ENCODE measurements at regions not wholly inside any gene's neighbourhood (a gene's known extent, or its start where the extent isn't known, plus 50 kb on each side); places are given as distances from the start of the nearest gene placed in this dataset.

DNA sequence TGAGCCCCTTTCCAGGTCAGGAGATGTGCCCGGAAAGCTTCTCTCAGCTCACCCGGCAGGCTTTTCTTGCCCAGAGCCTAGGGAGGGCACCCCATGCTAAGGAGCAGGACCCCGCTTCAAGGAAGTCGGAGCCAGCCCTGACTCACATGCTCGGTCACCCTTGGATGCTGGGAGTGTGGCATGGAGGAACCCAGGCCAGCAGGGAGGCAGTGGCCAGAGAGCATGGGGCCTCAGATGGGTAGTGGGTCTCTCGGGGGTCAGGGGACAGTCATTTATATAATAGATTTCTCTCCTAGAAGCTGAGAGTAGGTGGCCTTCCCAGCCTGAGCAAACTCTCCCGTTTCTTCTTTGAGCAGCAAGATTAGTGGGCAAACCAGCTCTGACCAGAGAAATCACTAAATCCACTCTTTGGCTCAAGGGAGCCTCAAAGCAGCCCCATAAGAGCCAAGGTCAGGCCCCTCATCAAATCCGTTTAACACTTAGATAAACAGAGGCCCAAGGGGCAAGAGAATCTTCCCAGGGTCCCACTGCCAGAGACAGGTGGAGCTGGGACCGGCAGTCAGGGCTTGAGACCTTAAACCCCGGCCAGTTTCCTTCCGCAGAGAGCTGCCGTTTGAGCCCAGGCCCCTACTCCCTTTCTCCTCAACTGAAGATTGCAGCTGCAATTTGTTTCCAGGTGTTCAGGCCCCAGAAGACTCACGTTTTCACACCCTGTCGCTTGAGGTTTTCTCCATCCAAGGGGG lies 113.1 kb downstream of the CYP26B1 start:
- peak; percentile 51 for DNase-seq
- no peaks in the 10 kb centered on the region for H3K36me3 ChIP-seq
- TF ChIP-seq, protein P1, sequence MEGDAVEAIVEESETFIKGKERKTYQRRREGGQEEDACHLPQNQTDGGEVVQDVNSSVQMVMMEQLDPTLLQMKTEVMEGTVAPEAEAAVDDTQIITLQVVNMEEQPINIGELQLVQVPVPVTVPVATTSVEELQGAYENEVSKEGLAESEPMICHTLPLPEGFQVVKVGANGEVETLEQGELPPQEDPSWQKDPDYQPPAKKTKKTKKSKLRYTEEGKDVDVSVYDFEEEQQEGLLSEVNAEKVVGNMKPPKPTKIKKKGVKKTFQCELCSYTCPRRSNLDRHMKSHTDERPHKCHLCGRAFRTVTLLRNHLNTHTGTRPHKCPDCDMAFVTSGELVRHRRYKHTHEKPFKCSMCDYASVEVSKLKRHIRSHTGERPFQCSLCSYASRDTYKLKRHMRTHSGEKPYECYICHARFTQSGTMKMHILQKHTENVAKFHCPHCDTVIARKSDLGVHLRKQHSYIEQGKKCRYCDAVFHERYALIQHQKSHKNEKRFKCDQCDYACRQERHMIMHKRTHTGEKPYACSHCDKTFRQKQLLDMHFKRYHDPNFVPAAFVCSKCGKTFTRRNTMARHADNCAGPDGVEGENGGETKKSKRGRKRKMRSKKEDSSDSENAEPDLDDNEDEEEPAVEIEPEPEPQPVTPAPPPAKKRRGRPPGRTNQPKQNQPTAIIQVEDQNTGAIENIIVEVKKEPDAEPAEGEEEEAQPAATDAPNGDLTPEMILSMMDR (IDR thresholded peaks at IDR 0.05 in 8 of 11, conservative IDR thresholded peaks at IDR 0.05 in 3 of 11): no peak
- TF ChIP-seq POLR2A (IDR thresholded peaks at IDR 0.05) (no peak), POLR2AphosphoS5 (IDR thresholded peaks at IDR 0.05) (no peak)
- H3K4me3 ChIP-seq: no peak overlapping the region
- H3K27ac ChIP-seq: no peak overlapping the region
- no peaks in the 10 kb centered on the region for H3K9me3 ChIP-seq
- no peaks in the 10 kb centered on the region for H3K4me1 ChIP-seq
- 84 to 90% (median 86%) methylated on average over 11 to 14 of the region's 14 CpGs for WGBS, 5 donors
- no peaks in the 10 kb centered on the region for H3K27me3 ChIP-seq (replicated peaks in 1 of 7)
- intact Hi-C loops (cut with DNase I; ENCODE audit: low total_unique reads): no loop called here

DNA sequence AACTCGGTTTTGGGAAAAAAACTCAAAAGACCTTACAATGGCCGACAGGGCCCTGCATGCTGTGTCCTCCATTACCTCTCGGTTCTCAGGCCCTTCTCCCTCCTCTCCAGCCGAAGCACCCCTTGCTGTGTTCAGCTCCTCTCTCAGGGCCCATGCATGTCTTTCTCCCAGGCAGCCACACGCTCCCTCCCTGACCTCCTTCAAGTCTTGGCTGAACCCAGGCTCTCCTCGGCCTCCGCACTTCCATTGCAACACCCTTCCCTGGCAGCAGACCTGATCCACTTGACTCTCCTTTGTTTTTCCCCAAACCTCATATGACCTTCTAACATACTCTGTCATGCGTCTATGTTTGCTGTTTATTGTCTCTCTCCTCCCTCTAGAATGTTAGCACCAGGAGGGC lies 114.0 kb downstream of the CYP26B1 start:
- DNase-seq: no peak
- Histone ChIP-seq H3K36me3 (no peaks in the 10 kb centered on the region), H3K27me3 (replicated peaks in 1 of 7) (no peaks in the 10 kb centered on the region), H3K9me3 (no peaks in the 10 kb centered on the region), H3K4me1 (no peaks in the 10 kb centered on the region), H3K27ac (no peak overlapping the region), H3K4me3 (no peak overlapping the region)
- TF ChIP-seq POLR2A (IDR thresholded peaks at IDR 0.05): no peak
- peak in 2 of 3 donors; percentile 34 to 37 for TF ChIP-seq POLR2AphosphoS5 (IDR thresholded peaks at IDR 0.05)
- TF ChIP-seq, protein P1 (IDR thresholded peaks at IDR 0.05 in 8 of 11, conservative IDR thresholded peaks at IDR 0.05 in 3 of 11): no peak
- 74 to 84% (median 78%) methylated on average over 8 of the region's 8 CpGs for WGBS, 5 donors
- intact Hi-C loops (cut with DNase I; ENCODE audit: low total_unique reads): no loop called here

GRCh38 chr2:72032481-72033041 lies 115.1 kb downstream of the CYP26B1 start:
- H3K4me3 ChIP-seq: no peak overlapping the region
- TF ChIP-seq POLR2AphosphoS5 (IDR thresholded peaks at IDR 0.05) (no peak), POLR2A (IDR thresholded peaks at IDR 0.05) (no peak)
- TF ChIP-seq, protein P1 (IDR thresholded peaks at IDR 0.05 in 8 of 11, conservative IDR thresholded peaks at IDR 0.05 in 3 of 11): no peak
- no peak overlapping the region for H3K27ac ChIP-seq
- WGBS, 5 donors: 78 to 90% (median 86%) methylated on average over 7 to 13 of the region's 13 CpGs
- H3K36me3 ChIP-seq: no peaks in the 10 kb centered on the region
- intact Hi-C loops (cut with DNase I; ENCODE audit: low total_unique reads): no loop called here
- H3K4me1 ChIP-seq: no peaks in the 10 kb centered on the region
- H3K9me3 ChIP-seq: no peaks in the 10 kb centered on the region
- DNase-seq: peak; percentile 67
- no peaks in the 10 kb centered on the region for H3K27me3 ChIP-seq (replicated peaks in 1 of 7)

GRCh38 chr2:72031346-72032110 lies 116.1 kb downstream of the CYP26B1 start:
- 73 to 82% (median 76%) methylated on average over 16 of the region's 16 CpGs for WGBS, 5 donors
- TF ChIP-seq POLR2A (IDR thresholded peaks at IDR 0.05) (no peak), POLR2AphosphoS5 (IDR thresholded peaks at IDR 0.05) (no peak)
- TF ChIP-seq, protein P1 (IDR thresholded peaks at IDR 0.05 in 8 of 11, conservative IDR thresholded peaks at IDR 0.05 in 3 of 11): no peak
- Histone ChIP-seq H3K4me1 (no peaks in the 10 kb centered on the region), H3K27me3 (replicated peaks in 1 of 7) (no peaks in the 10 kb centered on the region), H3K27ac (no peak overlapping the region), H3K9me3 (no peaks in the 10 kb centered on the region), H3K4me3 (no peak overlapping the region), H3K36me3 (no peaks in the 10 kb centered on the region)
- DNase-seq: no peak
- intact Hi-C loops (cut with DNase I; ENCODE audit: low total_unique reads): no loop called here

All from spleen (tissue), 11 donors.